ENCODE measurements at regions not wholly inside any gene's neighbourhood (a gene's known extent, or its start where the extent isn't known, plus 50 kb on each side); places are given as distances from the start of the nearest gene placed in this dataset.
"Not testable (repeated sequence)": the region's sequence is repeated elsewhere in the genome, so short reads cannot be mapped to it uniquely, and the experiment has no call there.

DNA sequence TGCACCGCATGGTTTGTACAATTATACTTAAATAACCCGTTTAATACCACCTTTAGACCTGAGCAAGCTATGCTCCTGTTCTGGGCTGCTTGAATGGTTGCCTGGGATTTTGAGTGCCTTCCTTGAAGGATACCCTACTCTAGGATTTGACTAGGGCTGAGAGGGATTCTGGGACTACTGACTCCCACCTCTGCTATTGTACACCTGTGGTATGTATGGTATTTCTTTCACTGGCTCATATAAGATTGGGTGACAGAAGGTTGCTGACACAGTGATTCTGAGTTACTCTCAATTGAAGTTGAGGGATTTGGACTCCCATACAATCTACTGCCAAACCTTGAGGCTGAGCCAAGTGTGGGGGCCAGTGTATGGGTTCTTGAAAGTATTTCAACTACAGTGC is 494.4 kb upstream of the SEMA3D start:
- TF ChIP-seq, protein P1, sequence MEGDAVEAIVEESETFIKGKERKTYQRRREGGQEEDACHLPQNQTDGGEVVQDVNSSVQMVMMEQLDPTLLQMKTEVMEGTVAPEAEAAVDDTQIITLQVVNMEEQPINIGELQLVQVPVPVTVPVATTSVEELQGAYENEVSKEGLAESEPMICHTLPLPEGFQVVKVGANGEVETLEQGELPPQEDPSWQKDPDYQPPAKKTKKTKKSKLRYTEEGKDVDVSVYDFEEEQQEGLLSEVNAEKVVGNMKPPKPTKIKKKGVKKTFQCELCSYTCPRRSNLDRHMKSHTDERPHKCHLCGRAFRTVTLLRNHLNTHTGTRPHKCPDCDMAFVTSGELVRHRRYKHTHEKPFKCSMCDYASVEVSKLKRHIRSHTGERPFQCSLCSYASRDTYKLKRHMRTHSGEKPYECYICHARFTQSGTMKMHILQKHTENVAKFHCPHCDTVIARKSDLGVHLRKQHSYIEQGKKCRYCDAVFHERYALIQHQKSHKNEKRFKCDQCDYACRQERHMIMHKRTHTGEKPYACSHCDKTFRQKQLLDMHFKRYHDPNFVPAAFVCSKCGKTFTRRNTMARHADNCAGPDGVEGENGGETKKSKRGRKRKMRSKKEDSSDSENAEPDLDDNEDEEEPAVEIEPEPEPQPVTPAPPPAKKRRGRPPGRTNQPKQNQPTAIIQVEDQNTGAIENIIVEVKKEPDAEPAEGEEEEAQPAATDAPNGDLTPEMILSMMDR (IDR thresholded peaks at IDR 0.05; ENCODE audit: control extremely low read depth, extremely low read depth) = no peak
- 68 to 73% methylated on average over 2 of the region's 2 CpGs for WGBS, 2 donors
- Histone ChIP-seq H3K9me3 (ENCODE audit: control insufficient read depth in 4 of 4, insufficient read depth in 3 of 4, low read length in 3 of 4) (no peaks in the 10 kb centered on the region), H3K4me1 (ENCODE audit: control insufficient read depth in 5 of 5, insufficient read depth in 5 of 5, low read length in 5 of 5) (no peaks in the 10 kb centered on the region), H3K27ac (ENCODE audit: low read depth in 1 of 2, low read length in 1 of 2) (no peak overlapping the region), H3K9ac (ENCODE audit: insufficient read depth in 1 of 2, low read length in 2 of 2) (no peak overlapping the region), H3K36me3 (ENCODE audit: control insufficient read depth in 4 of 4, insufficient read depth in 4 of 4, low read length in 4 of 4) (no peaks in the 10 kb centered on the region), H3K4me3 (no peak overlapping the region), H3K27me3 (ENCODE audit: control insufficient read depth in 3 of 3, insufficient read depth in 3 of 3, low read length in 2 of 3) (no peaks in the 10 kb centered on the region)
- ATAC-seq (ENCODE audit: insufficient read depth, low FRiP score) (no peak), DNase-seq (no peak)

DNA sequence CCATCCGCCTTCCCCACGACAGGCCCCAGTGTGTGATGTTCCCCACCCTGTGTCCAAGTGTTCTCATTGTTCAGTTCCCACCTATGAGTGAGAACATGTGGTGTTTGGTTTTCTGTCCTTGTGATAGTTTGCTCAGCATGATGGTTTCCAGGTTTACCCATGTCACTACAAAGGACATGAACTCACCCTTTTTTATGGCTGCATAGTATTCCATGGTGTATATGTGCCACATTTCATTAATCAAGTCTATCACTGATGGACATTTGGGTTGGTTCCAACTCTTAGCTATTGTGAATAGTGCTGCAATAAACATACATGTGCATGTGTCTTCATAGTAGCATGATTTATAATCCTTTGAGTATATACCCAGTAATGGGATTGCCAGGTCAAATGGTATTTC is 488.2 kb upstream of the SEMA3D start:
- WGBS, 2 donors = 85 to 90% methylated on average over 2 of the region's 2 CpGs
- DNase-seq; ATAC-seq (ENCODE audit: insufficient read depth, low FRiP score): not testable (repeated sequence)

DNA sequence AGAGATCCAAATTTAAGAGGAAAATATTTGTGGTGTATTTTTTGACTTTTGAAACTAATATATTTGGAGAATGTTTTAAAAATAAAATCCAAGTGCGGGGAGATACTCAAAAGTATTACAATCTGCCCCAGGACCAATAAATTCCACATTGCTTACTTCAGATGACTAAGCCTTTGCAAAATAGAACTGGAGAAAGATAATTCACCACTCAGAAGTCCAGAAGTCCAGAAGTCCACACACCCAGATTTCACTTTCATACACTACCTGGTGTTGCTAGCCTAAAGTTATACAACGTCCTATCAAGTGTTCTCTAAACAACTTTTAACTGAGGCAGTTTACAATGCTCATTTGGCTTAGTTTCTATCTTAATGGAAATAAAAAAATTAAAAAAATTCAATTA is 487.0 kb upstream of the SEMA3D start:
- H3K27me3 ChIP-seq (ENCODE audit: control insufficient read depth in 3 of 3, insufficient read depth in 3 of 3, low read length in 2 of 3) = no peaks in the 10 kb centered on the region
- 82 to 86% methylated on average over 2 of the region's 2 CpGs for whole genome bisulfite sequencing, 2 donors
- DNase-seq = no peak

More for the DNA sequence above, 488.2 kb upstream of the SEMA3D start:
- not testable (repeated sequence) for H3K4me3 ChIP-seq; H3K27me3 ChIP-seq (ENCODE audit: control insufficient read depth in 3 of 3, insufficient read depth in 3 of 3, low read length in 2 of 3); H3K27ac ChIP-seq (ENCODE audit: low read depth in 1 of 2, low read length in 1 of 2); H3K9ac ChIP-seq (ENCODE audit: insufficient read depth in 1 of 2, low read length in 2 of 2); H3K4me1 ChIP-seq (ENCODE audit: control insufficient read depth in 5 of 5, insufficient read depth in 5 of 5, low read length in 5 of 5); H3K36me3 ChIP-seq (ENCODE audit: control insufficient read depth in 4 of 4, insufficient read depth in 4 of 4, low read length in 4 of 4); H3K9me3 ChIP-seq (ENCODE audit: control insufficient read depth in 4 of 4, insufficient read depth in 3 of 4, low read length in 3 of 4)

DNA sequence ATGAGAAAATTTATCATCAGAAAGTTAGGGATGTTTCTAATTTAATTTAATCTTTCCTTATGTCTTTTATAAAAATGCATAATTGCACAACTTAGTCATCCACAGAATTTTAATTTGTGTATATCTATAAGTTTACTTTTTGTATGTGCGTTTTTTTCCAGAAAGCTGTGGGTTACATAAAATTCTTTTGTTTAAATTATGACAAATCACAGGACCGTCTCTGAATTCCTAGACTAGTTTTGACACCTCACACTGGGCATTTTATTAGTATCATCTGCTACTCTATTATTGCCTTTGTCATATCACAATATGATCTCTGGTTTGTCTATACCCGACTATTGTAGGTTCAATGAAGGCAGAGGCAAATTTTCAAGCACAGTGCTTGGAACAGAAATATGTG is 482.4 kb upstream of the SEMA3D start:
- Histone ChIP-seq H3K27ac (ENCODE audit: low read depth in 1 of 2, low read length in 1 of 2) (no peak overlapping the region), H3K9me3 (ENCODE audit: control insufficient read depth in 4 of 4, insufficient read depth in 3 of 4, low read length in 3 of 4) (no peaks in the 10 kb centered on the region), H3K4me3 (no peak overlapping the region), H3K27me3 (ENCODE audit: control insufficient read depth in 3 of 3, insufficient read depth in 3 of 3, low read length in 2 of 3) (no peaks in the 10 kb centered on the region), H3K4me1 (ENCODE audit: control insufficient read depth in 5 of 5, insufficient read depth in 5 of 5, low read length in 5 of 5) (peaks cover 0 to 20% (median 0%) of the 10 kb centered on the region in 5 donors), H3K9ac (ENCODE audit: insufficient read depth in 1 of 2, low read length in 2 of 2) (no peak overlapping the region), H3K36me3 (ENCODE audit: control insufficient read depth in 4 of 4, insufficient read depth in 4 of 4, low read length in 4 of 4) (no peaks in the 10 kb centered on the region)
- DNase-seq (no peak), ATAC-seq (ENCODE audit: insufficient read depth, low FRiP score) (no peak)
- TF ChIP-seq, protein P1 (IDR thresholded peaks at IDR 0.05; ENCODE audit: control extremely low read depth, extremely low read depth) = no peak
- 85 to 91% methylated on average over 3 of the region's 3 CpGs for WGBS, 2 donors

More for the DNA sequence above, 487.0 kb upstream of the SEMA3D start:
- H3K9me3 ChIP-seq (ENCODE audit: control insufficient read depth in 4 of 4, insufficient read depth in 3 of 4, low read length in 3 of 4) = peaks cover 0 to 5% (median 0%) of the 10 kb centered on the region in 4 donors
- no peaks in the 10 kb centered on the region for H3K36me3 ChIP-seq (ENCODE audit: control insufficient read depth in 4 of 4, insufficient read depth in 4 of 4, low read length in 4 of 4)
- ATAC-seq (ENCODE audit: insufficient read depth, low FRiP score) = no peak
- TF ChIP-seq, protein P1 (IDR thresholded peaks at IDR 0.05; ENCODE audit: control extremely low read depth, extremely low read depth) = no peak
- H3K4me3 ChIP-seq = no peak overlapping the region
- peaks cover 0 to 8% (median 0%) of the 10 kb centered on the region in 5 donors for H3K4me1 ChIP-seq (ENCODE audit: control insufficient read depth in 5 of 5, insufficient read depth in 5 of 5, low read length in 5 of 5)
- no peak overlapping the region for H3K9ac ChIP-seq (ENCODE audit: insufficient read depth in 1 of 2, low read length in 2 of 2)
- H3K27ac ChIP-seq (ENCODE audit: low read depth in 1 of 2, low read length in 1 of 2) = no peak overlapping the region
